ENCODE measurements at regions not wholly inside any gene's neighbourhood (a gene's known extent, or its start where the extent isn't known, plus 50 kb on each side); places are given as distances from the start of the nearest gene placed in this dataset.

GRCh38 chr4:15231265-15232091 lies 196.4 kb upstream of the C1QTNF7 start:
- peak; percentile 62 for DNase-seq (ENCODE audit: low spot score)

- no peak for DNase-seq (ENCODE audit: low spot score)
Observed at GRCh38 chr4:15232366-15233263, 195.2 kb upstream of the C1QTNF7 start.

GRCh38 chr4:15233264-15233597 lies 194.6 kb upstream of the C1QTNF7 start:
- DNase-seq (ENCODE audit: low spot score), result no peak

- DNase-seq (ENCODE audit: low spot score), result no peak
Observed at GRCh38 chr4:15233626-15234025, 194.2 kb upstream of the C1QTNF7 start.

- no peak for DNase-seq (ENCODE audit: low spot score)
Observed at GRCh38 chr4:15234116-15234855, 193.5 kb upstream of the C1QTNF7 start.

- no peak for DNase-seq (ENCODE audit: low spot score)
Observed at GRCh38 chr4:15234856-15235126, 193.0 kb upstream of the C1QTNF7 start.

GRCh38 chr4:15235135-15235534 lies 192.7 kb upstream of the C1QTNF7 start:
- no peak for DNase-seq (ENCODE audit: low spot score)

- no peak for DNase-seq (ENCODE audit: low spot score)
Observed at GRCh38 chr4:15237648-15238230, 190.1 kb upstream of the C1QTNF7 start.

- peak; percentile 32 for DNase-seq (ENCODE audit: low spot score)
Observed at GRCh38 chr4:15238720-15239119, 189.1 kb upstream of the C1QTNF7 start.

- DNase-seq (ENCODE audit: low spot score), result no peak
Observed at GRCh38 chr4:15239866-15240265, 188.0 kb upstream of the C1QTNF7 start.

GRCh38 chr4:15240764-15241163 lies 187.1 kb upstream of the C1QTNF7 start:
- DNase-seq (ENCODE audit: low spot score), result no peak

GRCh38 chr4:15242021-15242420 lies 185.8 kb upstream of the C1QTNF7 start:
- DNase-seq (ENCODE audit: low spot score), result no peak

- no peak for DNase-seq (ENCODE audit: low spot score)
Observed at GRCh38 chr4:15244354-15244753, 183.5 kb upstream of the C1QTNF7 start.

- DNase-seq (ENCODE audit: low spot score), result no peak
Observed at GRCh38 chr4:15245006-15245530, 182.8 kb upstream of the C1QTNF7 start.

GRCh38 chr4:15250021-15250441 lies 177.8 kb upstream of the C1QTNF7 start:
- DNase-seq (ENCODE audit: low spot score), result no peak

- DNase-seq (ENCODE audit: low spot score), result no peak
Observed at GRCh38 chr4:15253349-15253748, 174.5 kb upstream of the C1QTNF7 start.

- DNase-seq (ENCODE audit: low spot score), result no peak
Observed at GRCh38 chr4:15254236-15254880, 173.5 kb upstream of the C1QTNF7 start.

- no peak for DNase-seq (ENCODE audit: low spot score)
Observed at GRCh38 chr4:15255537-15255936, 172.3 kb upstream of the C1QTNF7 start.

GRCh38 chr4:15260758-15261157 lies 167.1 kb upstream of the C1QTNF7 start:
- DNase-seq (ENCODE audit: low spot score), result no peak

- DNase-seq (ENCODE audit: low spot score), result no peak
Observed at GRCh38 chr4:15262396-15262795, 165.4 kb upstream of the C1QTNF7 start.

GRCh38 chr4:15270201-15270600 lies 157.6 kb upstream of the C1QTNF7 start:
- DNase-seq (ENCODE audit: low spot score), result no peak

- no peak for DNase-seq (ENCODE audit: low spot score)
Observed at GRCh38 chr4:15286041-15286440, 141.8 kb upstream of the C1QTNF7 start.

All from germinal center (tissue), 1 donor.